ENCODE measurements at regions not wholly inside any gene's neighbourhood (a gene's known extent, or its start where the extent isn't known, plus 50 kb on each side); places are given as distances from the start of the nearest gene placed in this dataset.

- DNase-seq: no peak
These were observed 106.7 kb upstream of the TMPO start for GRCh38 chr12:98408681-98409080.

- DNase-seq: no peak
These were observed 105.8 kb upstream of the TMPO start for GRCh38 chr12:98409548-98409947.

- DNase-seq: no peak
These were observed 105.0 kb upstream of the TMPO start for GRCh38 chr12:98410356-98410755.

- no peak for DNase-seq
These were observed 98.5 kb upstream of the TMPO start for GRCh38 chr12:98416845-98417244.

GRCh38 chr12:98417266-98417665 lies 98.1 kb upstream of the TMPO start:
- DNase-seq: no peak

- no peak for DNase-seq
These were observed 96.9 kb upstream of the TMPO start for GRCh38 chr12:98418357-98419075.

GRCh38 chr12:98419081-98419794 lies 96.2 kb upstream of the TMPO start:
- no peak for DNase-seq

DNA sequence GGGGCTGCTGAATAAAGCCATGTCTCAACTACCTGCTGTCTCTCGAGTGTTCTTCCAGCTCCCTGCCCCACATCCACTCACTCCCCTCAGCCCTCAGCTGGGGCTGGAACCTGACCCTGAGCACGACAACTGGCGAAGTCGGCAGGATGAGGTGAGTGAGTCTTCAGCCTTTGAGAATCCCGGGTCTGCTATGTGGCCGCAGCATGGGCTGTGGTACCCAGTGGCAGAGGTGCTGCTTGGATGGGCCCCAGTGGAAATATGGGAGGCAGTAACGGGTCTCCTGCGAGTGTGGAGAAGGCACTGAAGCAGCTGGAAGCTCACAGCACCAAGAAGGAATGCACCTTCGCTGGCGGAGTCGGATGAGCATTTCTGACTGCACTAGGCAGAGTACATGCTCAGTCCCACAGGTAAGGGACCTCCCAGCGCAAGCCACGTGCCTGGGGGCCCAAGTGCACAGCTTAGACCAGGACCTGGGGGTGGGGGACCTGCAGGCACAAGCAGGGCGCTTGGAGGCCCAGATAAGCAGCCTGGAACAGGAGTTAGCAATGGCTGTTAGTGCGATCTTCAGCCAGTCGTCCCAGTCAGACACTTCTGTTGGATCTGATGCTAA lies 95.5 kb upstream of the TMPO start:
- no peak for DNase-seq

- DNase-seq: no peak
These were observed 94.9 kb upstream of the TMPO start for GRCh38 chr12:98420461-98420860.

DNA sequence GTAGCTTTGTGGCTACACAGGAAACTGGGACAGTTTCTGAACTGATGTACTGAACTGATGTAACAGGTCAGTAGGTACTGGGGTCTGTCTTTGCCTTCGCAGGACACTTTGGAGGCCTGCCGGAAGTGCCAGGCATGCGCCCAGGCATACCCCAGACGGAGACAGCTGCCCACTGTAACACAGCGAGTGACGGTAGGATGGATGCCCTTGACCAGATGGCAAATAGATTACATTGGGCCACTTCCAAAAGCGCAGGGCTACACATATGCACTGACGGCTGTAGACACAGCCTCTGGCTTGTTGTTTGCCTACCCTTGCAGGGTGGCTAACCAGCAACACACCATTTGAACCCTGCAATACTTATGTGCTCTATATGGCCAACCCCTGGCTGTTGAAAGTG lies 94.1 kb upstream of the TMPO start:
- no peak for DNase-seq

DNA sequence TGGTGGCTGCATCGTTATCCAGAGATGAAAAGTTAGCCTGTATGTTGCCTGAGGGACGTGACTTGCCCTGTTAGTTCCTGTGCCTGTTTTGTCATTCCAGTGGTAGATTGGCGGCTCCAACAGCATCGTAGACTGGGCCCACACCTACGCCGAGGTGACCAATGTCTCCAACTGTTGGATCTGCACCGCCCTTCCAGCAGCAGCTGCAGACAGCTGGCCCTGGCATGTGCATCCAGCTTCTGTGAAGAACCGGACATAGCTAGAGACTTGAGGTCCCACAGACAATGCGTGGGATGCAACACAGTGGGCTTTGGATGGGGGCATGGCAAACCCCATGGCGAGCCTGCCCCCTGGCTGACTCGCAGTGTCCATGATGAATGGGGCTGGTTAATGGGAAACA lies 93.0 kb upstream of the TMPO start:
- DNase-seq: no peak

- no peak for DNase-seq
These were observed 92.6 kb upstream of the TMPO start for GRCh38 chr12:98422812-98423211.

DNA sequence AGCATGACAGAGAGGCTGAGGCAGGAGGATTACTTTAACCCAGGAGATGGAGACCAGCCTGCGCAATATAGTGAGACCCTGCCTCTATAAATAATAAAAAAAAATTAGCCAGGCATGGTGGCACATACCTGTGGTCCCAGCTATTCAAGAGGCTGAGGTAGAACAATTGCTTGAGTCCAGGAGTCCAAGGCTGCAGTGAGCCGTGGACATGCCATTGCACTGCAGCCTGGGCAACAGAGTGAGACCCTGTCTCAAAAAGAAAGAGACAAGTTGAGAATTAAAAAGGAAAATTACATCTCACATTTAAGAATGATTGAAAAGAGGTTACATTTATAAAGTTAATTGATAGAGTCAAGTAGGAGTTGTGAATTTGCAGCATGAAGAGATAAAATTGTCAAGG lies 91.4 kb upstream of the TMPO start:
- no peak for DNase-seq

GRCh38 chr12:98424726-98425401 lies 90.5 kb upstream of the TMPO start:
- peak; percentile 59 for DNase-seq

DNA sequence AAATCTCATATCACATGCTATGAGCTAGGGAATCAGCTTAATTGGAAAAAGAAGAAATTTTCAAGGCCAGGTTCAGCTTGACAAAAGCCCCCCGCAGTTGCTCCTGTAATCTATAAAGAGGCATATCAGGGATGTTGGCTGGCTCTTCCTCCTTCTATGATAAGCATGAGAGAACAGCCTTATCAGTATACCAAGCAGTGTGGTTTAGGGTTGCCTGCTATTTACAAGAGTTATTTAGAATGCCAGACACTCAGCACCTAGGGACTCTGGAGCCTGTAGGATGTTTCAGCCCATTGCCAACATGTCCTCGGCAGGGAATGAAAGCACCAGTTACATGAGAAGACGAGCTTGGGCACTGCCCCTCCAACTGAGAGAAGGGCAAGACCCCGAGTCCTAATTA lies 89.5 kb upstream of the TMPO start:
- DNase-seq: no peak

DNA sequence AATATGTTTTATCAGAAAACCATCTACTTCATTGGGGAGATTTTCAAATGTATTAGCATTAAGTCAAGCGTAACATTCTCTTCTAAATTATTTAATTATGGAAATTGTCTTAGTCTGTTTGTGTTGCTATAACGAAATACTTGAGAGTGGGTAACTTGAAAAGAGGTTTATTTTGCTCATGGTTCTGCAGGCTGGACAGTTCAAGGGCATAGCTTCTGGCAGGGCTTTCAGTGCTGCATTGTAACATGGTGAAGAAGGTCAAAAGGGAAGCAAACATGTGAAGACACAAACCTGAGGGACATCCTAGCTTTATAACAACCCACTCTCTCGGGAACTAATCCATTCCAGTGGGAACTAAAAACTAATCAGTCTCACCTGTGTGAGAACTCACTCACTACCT lies 84.3 kb upstream of the TMPO start:
- no peak for DNase-seq

DNA sequence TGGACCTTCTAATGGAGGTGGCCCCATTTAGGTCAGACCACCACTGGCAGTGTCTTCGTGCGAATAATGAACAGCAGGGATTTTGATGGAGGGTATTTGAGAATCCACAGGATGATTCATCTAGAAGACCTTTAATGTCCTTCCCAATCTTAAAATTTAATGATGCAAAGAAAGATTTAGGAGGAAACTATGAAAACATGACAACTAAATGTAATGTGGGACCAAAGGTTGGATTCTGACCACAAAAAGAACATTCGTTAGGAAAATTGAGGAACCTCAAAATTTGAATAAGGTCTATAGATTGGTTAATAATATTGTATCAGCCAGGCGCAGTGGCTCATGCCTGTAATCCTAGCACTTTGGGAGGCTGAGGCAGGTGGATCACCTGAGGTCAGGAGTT lies 78.2 kb upstream of the TMPO start:
- no peak for DNase-seq

DNA sequence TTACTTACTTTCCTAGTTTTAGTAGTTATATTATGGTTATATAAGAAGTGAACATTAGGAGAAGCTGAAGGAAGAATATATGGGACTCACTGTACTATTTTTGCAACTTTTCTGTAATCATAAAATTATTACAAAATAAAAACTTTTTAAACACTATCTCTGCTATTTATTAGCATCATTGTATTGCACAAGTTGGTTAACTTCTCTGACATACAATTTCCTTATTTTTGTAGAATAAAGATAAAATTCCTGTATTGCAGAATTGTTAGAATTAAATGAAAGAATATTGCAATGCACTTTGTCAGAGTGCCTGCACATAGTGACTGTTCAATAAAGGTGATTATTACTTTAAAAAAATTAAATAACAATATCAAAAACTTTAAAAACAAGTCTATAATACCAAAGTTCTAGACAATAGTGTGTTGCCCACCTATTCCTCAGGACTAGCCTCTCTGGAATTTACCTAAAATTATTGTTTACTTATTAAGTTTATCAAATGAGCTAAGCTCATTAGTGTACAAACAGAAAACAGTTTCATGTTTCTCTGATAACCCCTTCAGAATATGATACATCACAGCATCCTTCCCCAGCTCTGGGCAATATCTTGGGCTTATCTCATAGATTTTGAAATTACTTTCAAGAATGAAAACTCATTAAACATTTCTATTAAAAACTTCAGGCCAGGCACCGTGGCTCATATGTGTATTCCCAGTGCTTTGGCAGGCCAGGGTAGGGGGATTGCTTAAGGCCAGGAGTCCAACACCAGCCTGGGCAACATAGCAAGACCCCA lies 77.4 kb upstream of the TMPO start:
- no peak for DNase-seq

GRCh38 chr12:98438656-98439230 lies 76.6 kb upstream of the TMPO start:
- DNase-seq: no peak

GRCh38 chr12:98439471-98439951 lies 75.9 kb upstream of the TMPO start:
- DNase-seq: no peak

DNA sequence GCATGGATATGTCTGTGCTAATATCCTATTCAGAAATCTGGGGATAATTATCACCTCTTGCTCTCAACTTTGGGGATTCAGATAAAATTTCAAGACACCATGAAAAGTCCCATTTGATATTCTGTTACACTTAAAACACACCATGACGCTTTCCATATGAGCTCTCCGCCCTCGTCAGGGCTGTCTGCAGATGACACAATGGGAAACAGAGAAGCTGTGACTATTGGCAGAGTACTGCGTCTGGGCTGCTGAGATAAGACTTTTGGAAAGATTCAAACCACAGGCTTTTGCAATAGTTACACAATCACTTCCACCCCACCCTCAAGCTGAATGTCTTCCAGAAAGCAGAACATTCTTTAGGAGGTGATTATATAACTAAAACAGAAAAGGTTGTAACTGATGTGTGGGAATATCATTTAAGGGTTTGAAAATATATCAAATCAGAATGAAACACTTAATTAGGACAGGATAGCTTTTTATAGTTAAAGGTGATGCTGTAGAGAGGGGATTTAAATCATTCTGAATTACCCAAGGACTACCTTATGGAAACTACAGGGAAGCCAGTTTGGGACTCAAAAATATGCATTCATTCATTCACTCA lies 75.3 kb upstream of the TMPO start:
- no peak for DNase-seq

DNA sequence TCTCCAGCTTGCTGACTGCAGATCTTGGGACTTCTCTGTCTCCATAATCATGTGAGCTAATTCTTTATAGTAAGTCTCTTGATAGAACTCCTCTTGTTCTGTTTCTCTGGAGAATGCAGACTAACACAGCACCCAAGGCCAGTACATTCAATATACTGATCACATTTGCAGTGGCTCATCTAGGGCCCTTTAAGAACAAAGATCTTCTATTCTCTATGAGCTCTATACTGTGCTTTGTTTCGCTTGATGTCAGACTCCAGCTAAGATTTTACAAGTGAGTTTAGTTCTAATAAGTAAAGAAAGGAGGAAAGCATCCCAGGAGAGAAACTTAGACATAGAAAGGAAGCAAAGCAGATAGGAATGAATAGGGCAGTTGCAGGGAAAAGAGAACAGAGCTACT lies 69.3 kb upstream of the TMPO start:
- no peak for DNase-seq
